ENCODE measurements at regions not wholly inside any gene's neighbourhood (a gene's known extent, or its start where the extent isn't known, plus 50 kb on each side); places are given as distances from the start of the nearest gene placed in this dataset.

GRCh38 chr5:121691478-121691877 lies 160.2 kb upstream of the FTMT start:
- CTCF ChIA-PET, result no interaction called here

More at GRCh38 chr5:121691478-121691877, 160.2 kb upstream of the FTMT start:
- H3K27ac ChIP-seq (ENCODE audit: insufficient read depth, low read length), result no peak overlapping the region
- no peak for TF ChIP-seq SMC3 (IDR thresholded peaks at IDR 0.05; ENCODE audit: low read depth, low read length)
- no peak for TF ChIP-seq MAZ (IDR thresholded peaks at IDR 0.05; ENCODE audit: borderline replicate concordance, low read depth, low read length)
- no peak for TF ChIP-seq CTCF (conservative IDR thresholded peaks at IDR 0.05; ENCODE audit: low read depth, low read length)
- TF ChIP-seq RAD21 (IDR thresholded peaks at IDR 0.05; ENCODE audit: low read length), result no peak
- no peak for TF ChIP-seq FOS (IDR thresholded peaks at IDR 0.05; ENCODE audit: low read depth, low read length)
- no peak for TF ChIP-seq NFE2L2 (IDR thresholded peaks at IDR 0.05; ENCODE audit: low read depth, low read length)
- no peak overlapping the region for H2BK15ac ChIP-seq (ENCODE audit: low read depth, low read length)
- no peaks in the 10 kb centered on the region for H3K36me3 ChIP-seq (ENCODE audit: control insufficient read depth, insufficient read depth, low read length)
- H3K79me1 ChIP-seq (ENCODE audit: low read depth in 1 of 2, low read length in 2 of 2), result no peaks in the 10 kb centered on the region
- H3K9ac ChIP-seq (ENCODE audit: low read depth, low read length), result no peak overlapping the region
- H3K27me3 ChIP-seq (ENCODE audit: control insufficient read depth, insufficient read depth, low read length), result no peaks in the 10 kb centered on the region
- no peaks in the 10 kb centered on the region for H4K20me1 ChIP-seq (ENCODE audit: insufficient read depth, low read length)
- H3K9me1 ChIP-seq (ENCODE audit: insufficient read depth, low read length), result no peaks in the 10 kb centered on the region
- H3K18ac ChIP-seq (ENCODE audit: low read depth, low read length), result no peak overlapping the region
- H2BK5ac ChIP-seq (ENCODE audit: low read depth, low read length, poor library complexity, severe bottlenecking), result no peak overlapping the region
- DNase-seq (no peak), ATAC-seq (ENCODE audit: low read depth) (no peak)
- no peak overlapping the region for H3K4me2 ChIP-seq (ENCODE audit: low read depth, low read length)
- H2BK20ac ChIP-seq (ENCODE audit: low read depth, low read length), result no peak overlapping the region
- no peak overlapping the region for H2AK9ac ChIP-seq (replicated peaks; ENCODE audit: low read depth, low read length, poor library complexity)
- in situ Hi-C loops (cut with MboI; ENCODE audit: low sequenced_read_pairs), result no loop called here
- no peak overlapping the region for H3K14ac ChIP-seq (replicated peaks; ENCODE audit: low read depth, low read length)
- H3K9me3 ChIP-seq (ENCODE audit: control insufficient read depth, insufficient read depth, low read length), result no peaks in the 10 kb centered on the region
- H3K23ac ChIP-seq (ENCODE audit: low read depth, low read length), result no peak overlapping the region
- POLR2A ChIA-PET (ENCODE audit: unreplicated experiment), result no interaction called here
- dilution Hi-C loops (cut with HindIII; ENCODE audit: low sequenced_read_pairs, unreplicated experiment), result no loop called here
- intact Hi-C loops (cut with micrococcal nuclease), result no loop called here
- no peak overlapping the region for H2AK5ac ChIP-seq (ENCODE audit: low read depth, low read length)
- H2AFZ ChIP-seq (replicated peaks; ENCODE audit: low read length, poor library complexity), result no peak overlapping the region
- no peak overlapping the region for H3K56ac ChIP-seq (ENCODE audit: extremely low read depth, insufficient read depth, low read length)
- BruUV-seq (replicated peaks), result no TSS peak
- no peak overlapping the region for H2BK120ac ChIP-seq (ENCODE audit: low read depth, low read length)
- H3K4me3 ChIP-seq (ENCODE audit: insufficient read depth, low read depth, low read length), result no peak overlapping the region
- H4K91ac ChIP-seq (ENCODE audit: insufficient read depth, low read depth, low read length), result no peak overlapping the region
- no peak overlapping the region for H4K8ac ChIP-seq (ENCODE audit: low read depth in 2 of 2, low read length in 2 of 2)
- H3K4me1 ChIP-seq (ENCODE audit: control insufficient read depth, insufficient read depth, low read length), result no peaks in the 10 kb centered on the region
- no peak overlapping the region for H3K4ac ChIP-seq (ENCODE audit: low read depth, low read length)
- no peak overlapping the region for H4K5ac ChIP-seq (ENCODE audit: low read depth, low read length)

Measured in IMR-90 (cell line).